K562 (cell line): ENCODE measurements at regions not wholly inside any gene's neighbourhood (a gene's known extent, or its start where the extent isn't known, plus 50 kb on each side); places are given as distances from the start of the nearest gene placed in this dataset.

Experiments used
- ATAC-seq: fragments of 200-7000 bp; cut with Tn5 transposase; 3 replicates; pipeline ENCODE4 v1.9.1; 2020; ENCODE audit warnings: moderate library complexity
- BruUV-seq: library from RNA; stranded (reverse); fragments of 400-500 nt; replicated peaks from 2 replicates; lab custom pipeline; 2021; lab: Mats Ljungman, UMichigan
- CTCF ChIA-PET: fragments of 300-600 bp; formaldehyde crosslinking; extraction: SDS; loops from one replicate; lab custom pipeline; 2021; ENCODE audit warnings: low intra/inter-chr PET ratio; lab: Yijun Ruan, JAX
- POLR2A ChIA-PET: fragments of 300-600, 350-650 bp; sonication (Branson Sonifier 250); formaldehyde crosslinking; extraction: SDS; loops from one replicate; lab custom pipeline; 2021; ENCODE audit warnings: antibody characterized with exemption, inconsistent platforms; lab: Yijun Ruan, JAX
- DNase-seq, 4 experiments: peaks; one replicate each; pipeline versions ENCODE4 v3.0.0 to v3.0.0-alpha.2; 2011 to 2018; ENCODE audit warnings: low spot score in 3 of 4, mixed read lengths in 3 of 4; ENCODE audit errors: extremely low read depth in 1 of 4
- FAIRE-seq: peaks from 2 replicates; lab custom pipeline; 2011; peaks lifted over from hg19 to GRCh38; lab: Jason Lieb, UNC
- H2AFZ ChIP-seq: 2 replicates; pipeline ENCODE4 v1.6.0; 2011; ENCODE audit warnings: low read depth, low read length, control low read depth, inconsistent platforms
- H3K27ac ChIP-seq: fragments of 200-600 bp; 3 replicates; pipeline ENCODE4 v1.8.0; 2011; ENCODE audit warnings: low read depth, mild to moderate bottlenecking, control low read depth, inconsistent platforms, low read length, moderate library complexity, mixed read lengths; ENCODE audit errors: extremely low read depth
- H3K27me3 ChIP-seq, 2 experiments: fragments of 300-600 bp in 1 of 2; 2 replicates in 1 of 2; 3 replicates in 1 of 2; pipeline versions ENCODE4 v1.6.0 to v1.8.0; 2011; ENCODE audit warnings: inconsistent platforms in 2 of 2, low read length in 2 of 2, mild to moderate bottlenecking in 1 of 2, mixed read lengths in 1 of 2, moderate library complexity in 1 of 2; ENCODE audit not compliant: control insufficient read depth in 2 of 2, insufficient read depth in 2 of 2
- H3K36me3 ChIP-seq: fragments of 300-600 bp; 3 replicates; pipeline ENCODE4 v1.8.0; 2011; ENCODE audit warnings: mild to moderate bottlenecking, low read length, inconsistent platforms; ENCODE audit not compliant: control insufficient read depth, insufficient read depth
- H3K4me1 ChIP-seq, 2 experiments: fragments of 200-600 bp in 1 of 2; replicated peaks in 1 of 2; 2 replicates in 1 of 2; 3 replicates in 1 of 2; pipeline versions ENCODE4 v1.5.1 to v1.8.0; 2011; ENCODE audit warnings: inconsistent platforms in 2 of 2, low read length in 2 of 2, mild to moderate bottlenecking in 1 of 2, mixed read lengths in 1 of 2, moderate library complexity in 1 of 2; ENCODE audit not compliant: control insufficient read depth in 2 of 2, insufficient read depth in 2 of 2
- H3K4me2 ChIP-seq: 2 replicates; pipeline ENCODE4 v1.6.1; 2011; ENCODE audit warnings: low read length, control low read depth, inconsistent platforms, mixed read lengths; ENCODE audit not compliant: insufficient read depth
- H3K4me3 ChIP-seq: fragments of 200-600 bp; sonication (generic), shearing (Covaris generic); 2 replicates; pipeline ENCODE4 v1.5.1; 2016; ENCODE audit warnings: control low read depth, inconsistent platforms
- H3K79me2 ChIP-seq: fragments of 200-600 bp; 3 replicates; pipeline ENCODE4 v1.8.0; 2011; ENCODE audit warnings: low read length, inconsistent platforms; ENCODE audit not compliant: control insufficient read depth, insufficient read depth
- H3K9ac ChIP-seq, 2 experiments: 2 replicates each; pipeline versions ENCODE4 v1.6.0 to v1.6.1; 2011; ENCODE audit warnings: low read depth in 2 of 2, low read length in 2 of 2, control low read depth in 1 of 2, inconsistent platforms in 1 of 2, mild to moderate bottlenecking in 1 of 2, mixed read lengths in 1 of 2; ENCODE audit not compliant: insufficient read depth in 1 of 2
- H3K9me1 ChIP-seq: one replicate; pipeline ENCODE4 v1.6.0; 2011; ENCODE audit warnings: inconsistent platforms, mild to moderate bottlenecking, low read length, moderate library complexity; ENCODE audit not compliant: control insufficient read depth, insufficient read depth
- H3K9me3 ChIP-seq: replicated peaks from 2 replicates; pipeline ENCODE4 v1.5.1; 2011; ENCODE audit warnings: low read depth, low read length, inconsistent platforms; ENCODE audit not compliant: control insufficient read depth, insufficient read depth
- H4K20me1 ChIP-seq: replicated peaks from 2 replicates; pipeline ENCODE4 v1.6.1; 2011; ENCODE audit warnings: low read length, inconsistent platforms, mixed read lengths; ENCODE audit not compliant: control insufficient read depth, insufficient read depth
- PBX2 ChIP-seq, 2 experiments: IDR thresholded peaks in 1 of 2; conservative IDR thresholded peaks in 1 of 2; 2 replicates each; pipeline ENCODE4 v1.6.1; 2016; ENCODE audit warnings: low read depth in 2 of 2, mild to moderate bottlenecking in 1 of 2, missing compliant biosample characterization in 1 of 2, missing genetic modification characterization in 1 of 2, moderate library complexity in 1 of 2
- ZNF609 ChIP-seq: sonication (generic); formaldehyde crosslinking; IDR thresholded peaks from 2 replicates; pipeline ENCODE4 v1.8.1; 2023; ENCODE audit warnings: missing genetic modification reagents, mild to moderate bottlenecking, borderline replicate concordance
- WGBS: fragments of 100-300 bp; shearing (Covaris generic); methylation state at CpG from one replicate; pipeline ENCODE4 v1.1.6; 2016; ENCODE audit warnings: low coverage, mixed read lengths; ENCODE audit not compliant: insufficient coverage; ENCODE audit errors: missing lambda C conversion rate; 5-methylcytosine and 5-hydroxymethylcytosine counted together
- in situ Hi-C: fragments of 300-500 bp; cut with MboI; formaldehyde crosslinking; loops from 4 replicates; pipeline ENCODE4 v1.15.0; 2018; ENCODE audit warnings: inconsistent platforms, mixed read lengths
- intact Hi-C: fragments of 100-400 bp; cut with micrococcal nuclease; formaldehyde crosslinking; loops from 2 replicates; pipeline ENCODE4 v1.14.2; 2022

- Histone ChIP-seq H3K79me2 (no peaks in the 10 kb centered on the region), H3K36me3 (no peaks in the 10 kb centered on the region), H2AFZ (no peak overlapping the region), H3K27me3 (no peaks in the 10 kb centered on the region), H3K9me1 (no peaks in the 10 kb centered on the region), H3K4me1 (no peaks in the 10 kb centered on the region), H3K9me3 (no peaks in the 10 kb centered on the region; the same call in 1 of the 2 replicates), H3K4me2 (no peak overlapping the region), H3K4me3 (no peak overlapping the region), H3K27ac (no peak overlapping the region), H4K20me1 (no peaks in the 10 kb centered on the region), H3K9ac (no peak overlapping the region)
- FAIRE-seq = no peak
- WGBS = 2% methylated on average over 3 of the region's 3 CpGs
- no peak for DNase-seq
- CTCF ChIA-PET = no interaction called here
- POLR2A ChIA-PET = no interaction called here
- TF ChIP-seq PBX2 (CRISPR knock-in tag; IDR thresholded peaks at IDR 0.05; ENCODE audit: low read depth) (no peak), PBX2 (tag; conservative IDR thresholded peaks at IDR 0.05; ENCODE audit: low read depth) (peak; percentile 61), ZNF609 (CRISPR knock-in tag) (no peak)
- ATAC-seq = no peak
- in situ Hi-C loops = no loop called here
- intact Hi-C loops = no loop called here
- no TSS peak for BruUV-seq
Measured at GRCh38 chr1:118659646-118660045, 328.5 kb downstream of the TBX15 start.
